ENCODE measurements at regions not wholly inside any gene's neighbourhood (a gene's known extent, or its start where the extent isn't known, plus 50 kb on each side); places are given as distances from the start of the nearest gene placed in this dataset.

- Histone ChIP-seq H3K36me3 (ENCODE audit: control insufficient read depth, low read length) (no peaks in the 10 kb centered on the region), H3K4me3 (ENCODE audit: low read length) (no peak overlapping the region), H3K27ac (ENCODE audit: low read depth, low read length) (no peak overlapping the region), H3K9me3 (ENCODE audit: control insufficient read depth, insufficient read depth, low read length) (no peaks in the 10 kb centered on the region), H3K27me3 (ENCODE audit: control insufficient read depth, low read length) (peaks cover 9% of the 10 kb centered on the region), H4K20me1 (ENCODE audit: control insufficient read depth, insufficient read depth, low read depth, low read length) (no peaks in the 10 kb centered on the region), H3K4me2 (ENCODE audit: low read length) (no peak overlapping the region), H3F3A (ENCODE audit: control insufficient read depth, insufficient read depth) (no peaks in the 10 kb centered on the region), H3K4me1 (ENCODE audit: control insufficient read depth, low read length) (no peaks in the 10 kb centered on the region), H3K9me2 (replicated peaks; ENCODE audit: control insufficient read depth, low read length) (no peaks in the 10 kb centered on the region), H3K79me2 (ENCODE audit: control insufficient read depth, low read length) (no peaks in the 10 kb centered on the region)
- no peak for TF ChIP-seq CTCF (IDR thresholded peaks at IDR 0.05; ENCODE audit: low read depth, low read length, poor library complexity, severe bottlenecking)
- no peak for TF ChIP-seq EZH2phosphoT487 (IDR thresholded peaks at IDR 0.05; ENCODE audit: borderline replicate concordance, low read length)
Measured at GRCh38 chr2:129857200-129857599, 122.3 kb upstream of the RAB6C start.

- Histone ChIP-seq H4K20me1 (ENCODE audit: control insufficient read depth, insufficient read depth, low read depth, low read length) (no peaks in the 10 kb centered on the region), H3K4me1 (ENCODE audit: control insufficient read depth, low read length) (no peaks in the 10 kb centered on the region), H3K27ac (ENCODE audit: low read depth, low read length) (no peak overlapping the region), H3K4me3 (ENCODE audit: low read length) (no peak overlapping the region), H3K9me3 (ENCODE audit: control insufficient read depth, insufficient read depth, low read length) (no peaks in the 10 kb centered on the region), H3K79me2 (ENCODE audit: control insufficient read depth, low read length) (no peaks in the 10 kb centered on the region), H3K9me2 (replicated peaks; ENCODE audit: control insufficient read depth, low read length) (no peaks in the 10 kb centered on the region), H3K36me3 (ENCODE audit: control insufficient read depth, low read length) (no peaks in the 10 kb centered on the region), H3F3A (ENCODE audit: control insufficient read depth, insufficient read depth) (no peaks in the 10 kb centered on the region), H3K27me3 (ENCODE audit: control insufficient read depth, low read length) (peaks cover 7% of the 10 kb centered on the region), H3K4me2 (ENCODE audit: low read length) (no peak overlapping the region)
- TF ChIP-seq EZH2phosphoT487 (IDR thresholded peaks at IDR 0.05; ENCODE audit: borderline replicate concordance, low read length) (no peak), CTCF (IDR thresholded peaks at IDR 0.05; ENCODE audit: low read depth, low read length, poor library complexity, severe bottlenecking) (no peak)
Measured at GRCh38 chr2:129859175-129859574, 120.3 kb upstream of the RAB6C start.

- H3K4me2 ChIP-seq (ENCODE audit: low read length), result no peak overlapping the region
Measured at GRCh38 chr2:129860088-129860487, 119.4 kb upstream of the RAB6C start.

More at GRCh38 chr2:129860088-129860487, 119.4 kb upstream of the RAB6C start:
- TF ChIP-seq EZH2phosphoT487 (IDR thresholded peaks at IDR 0.05; ENCODE audit: borderline replicate concordance, low read length), result no peak
- no peak for TF ChIP-seq CTCF (IDR thresholded peaks at IDR 0.05; ENCODE audit: low read depth, low read length, poor library complexity, severe bottlenecking)
- Histone ChIP-seq H3K4me1 (ENCODE audit: control insufficient read depth, low read length) (no peaks in the 10 kb centered on the region), H3K4me3 (ENCODE audit: low read length) (no peak overlapping the region), H3K9me2 (replicated peaks; ENCODE audit: control insufficient read depth, low read length) (no peaks in the 10 kb centered on the region), H3F3A (ENCODE audit: control insufficient read depth, insufficient read depth) (no peaks in the 10 kb centered on the region), H3K9me3 (ENCODE audit: control insufficient read depth, insufficient read depth, low read length) (no peaks in the 10 kb centered on the region), H3K36me3 (ENCODE audit: control insufficient read depth, low read length) (no peaks in the 10 kb centered on the region), H3K79me2 (ENCODE audit: control insufficient read depth, low read length) (no peaks in the 10 kb centered on the region), H4K20me1 (ENCODE audit: control insufficient read depth, insufficient read depth, low read depth, low read length) (no peaks in the 10 kb centered on the region), H3K27me3 (ENCODE audit: control insufficient read depth, low read length) (peaks cover 7% of the 10 kb centered on the region), H3K27ac (ENCODE audit: low read depth, low read length) (no peak overlapping the region)

Measured in DOHH2 (cell line).